GM21717 (cell line): ENCODE measurements at regions not wholly inside any gene's neighbourhood (a gene's known extent, or its start where the extent isn't known, plus 50 kb on each side); places are given as distances from the start of the nearest gene placed in this dataset.
"Not testable (repeated sequence)": the region's sequence is repeated elsewhere in the genome, so short reads cannot be mapped to it uniquely, and the experiment has no call there.

Experiments
- ATAC-seq: cut with Tn5 transposase; IDR thresholded peaks from one replicate; pipeline ENCODE4 v1.9.1; 2021; ENCODE audit warnings: mild to moderate bottlenecking, moderate library complexity; ENCODE audit not compliant: unreplicated experiment

- not testable (repeated sequence) for ATAC-seq
Observed at GRCh38 chr6:105858639-105859038, 227.5 kb upstream of the PRDM1 start.

GRCh38 chr6:105855433-105855832 is 230.7 kb upstream of the PRDM1 start:
- ATAC-seq: no peak

- ATAC-seq: not testable (repeated sequence)
Observed at GRCh38 chr6:105853979-105854378, 232.2 kb upstream of the PRDM1 start.

GRCh38 chr6:105851606-105852005 is 234.5 kb upstream of the PRDM1 start:
- no peak for ATAC-seq

- ATAC-seq: no peak
Observed at GRCh38 chr6:105851113-105851580, 235.0 kb upstream of the PRDM1 start.

GRCh38 chr6:105850261-105851112 is 235.6 kb upstream of the PRDM1 start:
- ATAC-seq: no peak

- ATAC-seq: no peak
Observed at GRCh38 chr6:105849746-105850145, 236.4 kb upstream of the PRDM1 start.

- no peak for ATAC-seq
Observed at GRCh38 chr6:105847433-105847832, 238.7 kb upstream of the PRDM1 start.

GRCh38 chr6:105844275-105844883 is 241.8 kb upstream of the PRDM1 start:
- ATAC-seq: no peak

GRCh38 chr6:105839266-105839665 is 246.9 kb upstream of the PRDM1 start:
- ATAC-seq: no peak

- ATAC-seq: no peak
Observed at GRCh38 chr6:105838171-105838570, 248.0 kb upstream of the PRDM1 start.

GRCh38 chr6:105836889-105837288 is 249.2 kb upstream of the PRDM1 start:
- ATAC-seq: no peak

GRCh38 chr6:105836379-105836778 is 249.8 kb upstream of the PRDM1 start:
- ATAC-seq: no peak

GRCh38 chr6:105835373-105835772 is 250.8 kb upstream of the PRDM1 start:
- ATAC-seq: no peak

- ATAC-seq: no peak
Observed at GRCh38 chr6:105833959-105834947, 251.9 kb upstream of the PRDM1 start.

- no peak for ATAC-seq
Observed at GRCh38 chr6:105832313-105832761, 253.8 kb upstream of the PRDM1 start.

GRCh38 chr6:105831311-105832097 is 254.6 kb upstream of the PRDM1 start:
- ATAC-seq: no peak

- ATAC-seq: no peak
Observed at GRCh38 chr6:105825210-105825609, 260.9 kb upstream of the PRDM1 start.

GRCh38 chr6:105824732-105825131 is 261.4 kb upstream of the PRDM1 start:
- ATAC-seq: no peak

GRCh38 chr6:105821777-105822176 is 264.4 kb upstream of the PRDM1 start:
- no peak for ATAC-seq
